H9 (cell line): ENCODE measurements at regions not wholly inside any gene's neighbourhood (a gene's known extent, or its start where the extent isn't known, plus 50 kb on each side); places are given as distances from the start of the nearest gene placed in this dataset.

Experiments used
- DNase-seq: peaks from one replicate; pipeline ENCODE4 v3.0.0-alpha.2; 2017
- H2AFZ ChIP-seq: one replicate; pipeline ENCODE4 v1.6.1; 2013; ENCODE audit warnings: mild to moderate bottlenecking, low read length, control low read depth, moderate library complexity
- H2AK5ac ChIP-seq: 2 replicates; pipeline ENCODE4 v1.6.1; 2013; ENCODE audit warnings: low read length, control low read depth, mixed read lengths; ENCODE audit not compliant: insufficient read length
- H2BK120ac ChIP-seq: one replicate; pipeline ENCODE4 v1.6.1; 2013; ENCODE audit warnings: low read depth, mild to moderate bottlenecking, low read length, control low read depth, inconsistent platforms; ENCODE audit not compliant: poor library complexity, severe bottlenecking
- H2BK12ac ChIP-seq: 2 replicates; pipeline ENCODE4 v1.6.1; 2013; ENCODE audit warnings: low read length, control low read depth, mixed read lengths, low read depth; ENCODE audit not compliant: insufficient read length
- H2BK15ac ChIP-seq: 2 replicates; pipeline ENCODE4 v1.6.1; 2013; ENCODE audit warnings: low read depth, low read length, control low read depth
- H2BK20ac ChIP-seq: one replicate; pipeline ENCODE4 v1.6.1; 2013; ENCODE audit warnings: low read depth, mild to moderate bottlenecking, low read length, control low read depth, inconsistent platforms; ENCODE audit not compliant: poor library complexity, severe bottlenecking
- H2BK5ac ChIP-seq: 2 replicates; pipeline ENCODE4 v1.6.1; 2013; ENCODE audit warnings: low read length, control low read depth, mixed read lengths; ENCODE audit not compliant: insufficient read length
- H3K14ac ChIP-seq: 2 replicates; pipeline ENCODE4 v1.6.1; 2013; ENCODE audit warnings: low read length, control low read depth; ENCODE audit not compliant: insufficient read depth
- H3K18ac ChIP-seq: 2 replicates; pipeline ENCODE4 v1.6.1; 2013; ENCODE audit warnings: low read depth, mild to moderate bottlenecking, mixed read lengths, low read length, control low read depth; ENCODE audit not compliant: insufficient read length
- H3K23ac ChIP-seq: 2 replicates; pipeline ENCODE4 v1.6.1; 2013; ENCODE audit warnings: low read length, control low read depth, mixed read lengths, low read depth; ENCODE audit not compliant: insufficient read length
- H3K23me2 ChIP-seq: 2 replicates; pipeline ENCODE4 v1.6.1; 2013; ENCODE audit warnings: low read depth, mild to moderate bottlenecking, mixed read lengths, low read length, control low read depth; ENCODE audit not compliant: insufficient read length, poor library complexity, severe bottlenecking
- H3K27ac ChIP-seq: 2 replicates; pipeline ENCODE4 v1.5.1; 2013; ENCODE audit warnings: low read length, control low read depth, mixed read lengths, low read depth; ENCODE audit not compliant: insufficient read length
- H3K27me3 ChIP-seq: 2 replicates; pipeline ENCODE4 v1.6.1; 2013; ENCODE audit warnings: low read length, control low read depth, inconsistent platforms; ENCODE audit not compliant: insufficient read depth
- H3K4ac ChIP-seq: 2 replicates; pipeline ENCODE4 v1.6.1; 2013; ENCODE audit warnings: low read depth, mild to moderate bottlenecking, control low read depth, inconsistent platforms, low read length, moderate library complexity
- H3K4me1 ChIP-seq: 2 replicates; pipeline ENCODE4 v1.6.1; 2013; ENCODE audit warnings: low read length, control low read depth, inconsistent platforms; ENCODE audit not compliant: insufficient read depth
- H3K4me2 ChIP-seq: 2 replicates; pipeline ENCODE4 v1.6.1; 2013; ENCODE audit warnings: low read length, control low read depth, mixed read lengths; ENCODE audit not compliant: insufficient read length, insufficient read depth
- H3K56ac ChIP-seq: 2 replicates; pipeline ENCODE4 v1.6.1; 2013; ENCODE audit warnings: low read depth, mild to moderate bottlenecking, mixed read lengths, low read length, control low read depth; ENCODE audit not compliant: insufficient read length
- H3K79me1 ChIP-seq: 2 replicates; pipeline ENCODE4 v1.6.1; 2013; ENCODE audit warnings: low read depth, mild to moderate bottlenecking, moderate library complexity, low read length, control low read depth, inconsistent platforms; ENCODE audit not compliant: insufficient read depth, poor library complexity, severe bottlenecking
- H3K79me2 ChIP-seq: 2 replicates; pipeline ENCODE4 v1.6.1; 2013; ENCODE audit warnings: low read length, control low read depth, inconsistent platforms; ENCODE audit not compliant: insufficient read depth
- H3K9ac ChIP-seq: 2 replicates; pipeline ENCODE4 v1.6.1; 2013; ENCODE audit warnings: low read length, control low read depth, mixed read lengths; ENCODE audit not compliant: insufficient read length; ENCODE audit errors: extremely low read depth
- H3K9me3 ChIP-seq: one replicate; pipeline ENCODE4 v1.6.1; 2013; ENCODE audit warnings: low read depth, low read length, inconsistent platforms; ENCODE audit not compliant: control insufficient read depth
- H3T11ph ChIP-seq: one replicate; pipeline ENCODE4 v1.6.1; 2013; ENCODE audit warnings: mild to moderate bottlenecking, low read length, control low read depth, inconsistent platforms
- H4K20me1 ChIP-seq: one replicate; pipeline ENCODE4 v1.6.1; 2013; ENCODE audit not compliant: control insufficient read depth, insufficient read length, insufficient read depth
- H4K5ac ChIP-seq: 2 replicates; pipeline ENCODE4 v1.6.1; 2013; ENCODE audit warnings: low read depth, mild to moderate bottlenecking, mixed read lengths, low read length, control low read depth; ENCODE audit not compliant: insufficient read length
- H4K8ac ChIP-seq: replicated peaks from 2 replicates; pipeline ENCODE4 v1.6.1; 2013; ENCODE audit warnings: low read length, control low read depth, mixed read lengths, low read depth; ENCODE audit not compliant: insufficient read length
- H4K91ac ChIP-seq: 2 replicates; pipeline ENCODE4 v1.6.1; 2013; ENCODE audit warnings: low read depth, mild to moderate bottlenecking, moderate library complexity, mixed read lengths, low read length, control low read depth; ENCODE audit not compliant: insufficient read length
- H3K27ac Mint-ChIP-seq, 3 experiments: 2 replicates in 2 of 3; 3 replicates in 1 of 3; pipeline ENCODE4 v1.8.0; 2020 to 2021; ENCODE audit warnings: mixed read lengths in 3 of 3, mild to moderate bottlenecking in 1 of 3, moderate library complexity in 1 of 3
- H3K27me3 Mint-ChIP-seq: 2 replicates; pipeline ENCODE4 v1.8.0; 2021; ENCODE audit warnings: low read depth, mild to moderate bottlenecking, moderate library complexity, mixed read lengths
- H3K36me3 Mint-ChIP-seq, 3 experiments: 2 replicates in 2 of 3; 3 replicates in 1 of 3; pipeline ENCODE4 v1.8.0; 2020 to 2021; ENCODE audit warnings: low read depth in 3 of 3, mixed read lengths in 3 of 3; ENCODE audit not compliant: insufficient read depth in 1 of 3
- H3K4me1 Mint-ChIP-seq, 2 experiments: 2 replicates each; pipeline ENCODE4 v1.8.0; 2020; ENCODE audit warnings: mixed read lengths in 2 of 2
- H3K4me3 Mint-ChIP-seq, 2 experiments: 2 replicates in 1 of 2; 3 replicates in 1 of 2; pipeline ENCODE4 v1.8.0; 2020 to 2021; ENCODE audit warnings: mild to moderate bottlenecking in 2 of 2, mixed read lengths in 2 of 2, moderate library complexity in 1 of 2
- H3K9me3 Mint-ChIP-seq, 2 experiments: 2 replicates in 1 of 2; 3 replicates in 1 of 2; pipeline ENCODE4 v1.8.0; 2020; ENCODE audit warnings: mild to moderate bottlenecking in 2 of 2, mixed read lengths in 2 of 2, moderate library complexity in 1 of 2
- CTCF ChIP-seq: fragments of 200-600 bp; sonication (generic); conservative IDR thresholded peaks from 3 replicates; pipeline ENCODE4 v1.8.0; 2021; ENCODE audit warnings: antibody characterized with exemption, mild to moderate bottlenecking
- WGBS: extraction: QIAGEN DNeasy Blood & Tissue Kit; methylation state at CpG from one replicate; pipeline ENCODE4 v1.1.7; 2013; ENCODE audit warnings: missing lambda C conversion rate, low lambda C conversion rate, mixed read lengths; ENCODE audit not compliant: insufficient read length; ENCODE audit errors: extremely low coverage; 5-methylcytosine and 5-hydroxymethylcytosine counted together

- H3K4me1 Mint-ChIP-seq, result peaks cover 3 to 10% of the 10 kb centered on the region in 2 experiments; a peak in 3 of 4 replicates
- no peak overlapping the region for H3K4me3 Mint-ChIP-seq
- no peak overlapping the region for H3K27ac Mint-ChIP-seq
Observed at GRCh38 chr2:239736358-239737143, 288.6 kb downstream of the NDUFA10 start.

More at GRCh38 chr2:239736358-239737143, 288.6 kb downstream of the NDUFA10 start:
- H3K9ac ChIP-seq, result no peak overlapping the region
- no peak overlapping the region for H2BK5ac ChIP-seq
- H3K79me1 ChIP-seq, result no peaks in the 10 kb centered on the region
- H3K36me3 Mint-ChIP-seq, result no peaks in the 10 kb centered on the region
- no CpG with 5 or more reads among the region's 39 CpGs for WGBS
- no peak overlapping the region for H3K4me2 ChIP-seq
- H3K79me2 ChIP-seq, result no peaks in the 10 kb centered on the region
- H3T11ph ChIP-seq, result no peak overlapping the region
- no peak overlapping the region for H4K8ac ChIP-seq
- peak; percentile 49 for TF ChIP-seq CTCF
- no peak overlapping the region for H4K91ac ChIP-seq
- no peak overlapping the region for H3K27ac ChIP-seq
- no peak overlapping the region; the same call in 1 of the 2 replicates for H3K14ac ChIP-seq
- H4K5ac ChIP-seq, result no peak overlapping the region
- H3K18ac ChIP-seq, result no peak overlapping the region
- no peaks in the 10 kb centered on the region; the same call in 1 of the 2 replicates for H3K4me1 ChIP-seq
- DNase-seq, result peak; percentile 54
- no peaks in the 10 kb centered on the region for H3K27me3 Mint-ChIP-seq
- H3K9me3 Mint-ChIP-seq, result no peaks in the 10 kb centered on the region
- H3K23me2 ChIP-seq, result no peaks in the 10 kb centered on the region
- H3K4ac ChIP-seq, result no peak overlapping the region
- no peak overlapping the region for H2BK15ac ChIP-seq
- no peak overlapping the region for H3K23ac ChIP-seq
- H2BK12ac ChIP-seq, result no peak overlapping the region
- no peak overlapping the region for H2AFZ ChIP-seq
- H3K56ac ChIP-seq, result no peak overlapping the region
- H2BK20ac ChIP-seq, result no peak overlapping the region
- H3K9me3 ChIP-seq, result no peaks in the 10 kb centered on the region
- no peak overlapping the region for H2BK120ac ChIP-seq
- no peaks in the 10 kb centered on the region for H3K27me3 ChIP-seq
- H4K20me1 ChIP-seq, result no peaks in the 10 kb centered on the region
- no peak overlapping the region for H2AK5ac ChIP-seq
